ENCODE measurements at regions not wholly inside any gene's neighbourhood (a gene's known extent, or its start where the extent isn't known, plus 50 kb on each side); places are given as distances from the start of the nearest gene placed in this dataset.

GRCh38 chr16:50856991-50857390 is 115.1 kb downstream of the CYLD start:
- Mint-ChIP-seq H3K9me3 (no peaks in the 10 kb centered on the region), H3K27me3 (peaks cover 32% of the 10 kb centered on the region), H3K36me3 (ENCODE audit: low read depth) (no peaks in the 10 kb centered on the region), H3K4me3 (no peak overlapping the region), H3K27ac (no peak overlapping the region), H3K4me1 (ENCODE audit: low read depth) (no peaks in the 10 kb centered on the region)
- intact Hi-C loops (cut with DNase I, micrococcal nuclease), result no loop called here
- peaks cover 0 to 5% of the 10 kb centered on the region in 2 experiments for H3K9me3 ChIP-seq (ENCODE audit: control insufficient read depth in 1 of 2, insufficient read depth in 1 of 2, low read length in 2 of 2)
- DNase-seq (no peak), ATAC-seq (ENCODE audit: poor library complexity) (no peak)
- no peak overlapping the region for H3K27ac ChIP-seq (ENCODE audit: low read depth in 1 of 2, low read length in 2 of 2)
- no peak for TF ChIP-seq CTCF (IDR thresholded peaks at IDR 0.05)
- no peak overlapping the region for H3K4me3 ChIP-seq (ENCODE audit: low read length)
- peaks cover 0 to 7% of the 10 kb centered on the region in 2 experiments for H3K27me3 ChIP-seq (ENCODE audit: control insufficient read depth in 1 of 2, insufficient read depth in 2 of 2, low read length in 2 of 2)
- ChIA-PET POLR2A (no interaction called here), CTCF (no interaction called here)
- no peaks in the 10 kb centered on the region for H3K36me3 ChIP-seq (ENCODE audit: insufficient read depth, low read length)
- H3K4me1 ChIP-seq (ENCODE audit: insufficient read depth, low read length), result no peaks in the 10 kb centered on the region

- DNase-seq (no peak), ATAC-seq (ENCODE audit: poor library complexity) (no peak)
- Histone ChIP-seq H3K4me3 (ENCODE audit: low read length) (no peak overlapping the region), H3K4me1 (ENCODE audit: insufficient read depth, low read length) (no peaks in the 10 kb centered on the region), H3K27ac (ENCODE audit: low read depth in 1 of 2, low read length in 2 of 2) (no peak overlapping the region), H3K27me3 (ENCODE audit: control insufficient read depth in 1 of 2, insufficient read depth in 2 of 2, low read length in 2 of 2) (peaks cover 0 to 7% of the 10 kb centered on the region in 2 experiments), H3K36me3 (ENCODE audit: insufficient read depth, low read length) (no peaks in the 10 kb centered on the region), H3K9me3 (ENCODE audit: control insufficient read depth in 1 of 2, insufficient read depth in 1 of 2, low read length in 2 of 2) (no peaks in the 10 kb centered on the region)
- Mint-ChIP-seq H3K36me3 (ENCODE audit: low read depth) (no peaks in the 10 kb centered on the region), H3K27ac (no peak overlapping the region), H3K27me3 (peaks cover 32% of the 10 kb centered on the region), H3K4me1 (ENCODE audit: low read depth) (no peaks in the 10 kb centered on the region), H3K9me3 (no peaks in the 10 kb centered on the region), H3K4me3 (no peak overlapping the region)
- intact Hi-C loops (cut with DNase I, micrococcal nuclease), result no loop called here
- ChIA-PET CTCF (no interaction called here), POLR2A (no interaction called here)
- TF ChIP-seq CTCF (IDR thresholded peaks at IDR 0.05), result no peak
Observed at GRCh38 chr16:50853329-50853728, 111.4 kb downstream of the CYLD start.
